ENCODE measurements at regions not wholly inside any gene's neighbourhood (a gene's known extent, or its start where the extent isn't known, plus 50 kb on each side); places are given as distances from the start of the nearest gene placed in this dataset.

GRCh38 chr5:143976055-143976454 lies 164.1 kb downstream of the HMHB1 start:
- no peak for TF ChIP-seq POLR2A (IDR thresholded peaks at IDR 0.05)
- TF ChIP-seq POLR2AphosphoS5 (IDR thresholded peaks at IDR 0.05), result no peak
- TF ChIP-seq CTCF (IDR thresholded peaks at IDR 0.05), result no peak

All from suprapubic skin (tissue), 4 donors.